ENCODE measurements at regions not wholly inside any gene's neighbourhood (a gene's known extent, or its start where the extent isn't known, plus 50 kb on each side); places are given as distances from the start of the nearest gene placed in this dataset.

GRCh38 chr1:163928651-163929050 lies 606.9 kb downstream of the NUF2 start:
- Histone ChIP-seq H4K20me1 (ENCODE audit: control insufficient read depth, insufficient read depth, insufficient read length) (no peaks in the 10 kb centered on the region), H3K9me3 (ENCODE audit: control insufficient read depth, low read depth, low read length) (no peaks in the 10 kb centered on the region), H2AK5ac (ENCODE audit: insufficient read length, low read length) (no peak overlapping the region), H3K27ac (ENCODE audit: insufficient read length, low read depth, low read length) (no peak overlapping the region), H3T11ph (ENCODE audit: low read length) (no peak overlapping the region), H2BK5ac (ENCODE audit: insufficient read length, low read length) (no peak overlapping the region), H3K56ac (ENCODE audit: insufficient read length, low read depth, low read length) (no peak overlapping the region), H4K91ac (ENCODE audit: insufficient read length, low read depth, low read length) (no peak overlapping the region), H3K23ac (ENCODE audit: insufficient read length, low read depth, low read length) (no peak overlapping the region), H2BK15ac (ENCODE audit: low read depth, low read length) (no peak overlapping the region), H3K4me2 (ENCODE audit: insufficient read depth, insufficient read length, low read length) (no peak overlapping the region), H3K79me2 (ENCODE audit: insufficient read depth, low read length) (no peaks in the 10 kb centered on the region), H3K14ac (ENCODE audit: insufficient read depth, low read length) (no peak overlapping the region), H4K5ac (ENCODE audit: insufficient read length, low read depth, low read length) (no peak overlapping the region), H2BK12ac (ENCODE audit: insufficient read length, low read depth, low read length) (no peak overlapping the region), H4K8ac (replicated peaks; ENCODE audit: insufficient read length, low read depth, low read length) (no peak overlapping the region), H3K23me2 (ENCODE audit: insufficient read length, low read depth, low read length, poor library complexity, severe bottlenecking) (no peaks in the 10 kb centered on the region), H3K4ac (ENCODE audit: low read depth, low read length) (no peak overlapping the region), H3K9ac (ENCODE audit: extremely low read depth, insufficient read length, low read length) (no peak overlapping the region), H3K27me3 (ENCODE audit: insufficient read depth, low read length) (no peaks in the 10 kb centered on the region), H2AFZ (ENCODE audit: low read length) (no peak overlapping the region), H3K79me1 (ENCODE audit: insufficient read depth, low read depth, low read length, poor library complexity, severe bottlenecking) (no peaks in the 10 kb centered on the region), H2BK20ac (ENCODE audit: low read depth, low read length, poor library complexity, severe bottlenecking) (no peak overlapping the region), H2BK120ac (ENCODE audit: low read depth, low read length, poor library complexity, severe bottlenecking) (peak overlapping the region; percentile 85), H3K18ac (ENCODE audit: insufficient read length, low read depth, low read length) (no peak overlapping the region), H3K4me1 (ENCODE audit: insufficient read depth, low read length) (peaks cover 2% of the 10 kb centered on the region; the same call in 1 of the 2 replicates)
- no peak for DNase-seq
- no peaks in the 10 kb centered on the region for H3K27me3 Mint-ChIP-seq (ENCODE audit: low read depth)
- H3K27ac Mint-ChIP-seq = no peak overlapping the region
- no peak overlapping the region for H3K4me3 Mint-ChIP-seq
- peaks cover 3% of the 10 kb centered on the region in 2 experiments; a peak in 4 of 5 replicates for H3K9me3 Mint-ChIP-seq
- no peak for TF ChIP-seq CTCF (conservative IDR thresholded peaks at IDR 0.05)
- peaks cover 19 to 20% of the 10 kb centered on the region in 2 experiments for H3K4me1 Mint-ChIP-seq
- peaks cover 0 to 9% (median 3%) of the 10 kb centered on the region in 3 experiments; a peak in 3 of 7 replicates for H3K36me3 Mint-ChIP-seq (ENCODE audit: insufficient read depth in 1 of 3, low read depth in 3 of 3)
